AG09309 (cell line): ENCODE measurements at regions not wholly inside any gene's neighbourhood (a gene's known extent, or its start where the extent isn't known, plus 50 kb on each side); places are given as distances from the start of the nearest gene placed in this dataset.

ENCODE experiments used
- DNase-seq: peaks from one replicate; pipeline ENCODE4 v3.0.0-alpha.2; 2010; ENCODE audit warnings: low read depth
- H3K4me3 ChIP-seq: 2 replicates; pipeline ENCODE4 v1.5.1; 2011; ENCODE audit warnings: mild to moderate bottlenecking, low read depth, low read length, moderate library complexity; ENCODE audit not compliant: control insufficient read depth
- CTCF ChIP-seq: IDR thresholded peaks from 2 replicates; pipeline ENCODE4 v1.5.1; 2011; ENCODE audit warnings: mild to moderate bottlenecking, low read depth, low read length, inconsistent platforms; ENCODE audit not compliant: insufficient read depth, control insufficient read depth; ENCODE audit errors: missing control alignments

DNA sequence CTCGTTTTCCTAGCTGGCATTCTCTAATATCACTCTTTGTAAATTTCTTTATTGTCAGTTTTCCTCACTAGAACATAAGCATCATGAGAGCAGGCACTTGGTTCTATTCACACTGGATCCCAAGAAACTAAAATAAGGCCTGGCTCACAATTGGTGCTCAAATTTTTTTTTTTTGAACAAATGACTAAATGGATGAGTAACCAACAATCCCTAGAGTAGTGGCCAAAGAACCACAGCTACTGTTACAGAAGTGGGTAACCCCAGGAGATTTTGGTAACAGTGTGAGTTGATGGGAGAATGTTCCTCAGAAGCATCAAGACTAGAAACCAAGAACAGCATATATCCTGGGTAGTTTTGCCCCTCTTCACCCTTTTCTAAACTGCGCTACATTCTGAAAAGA is 572.6 kb downstream of the INSC start:
- DNase-seq: no peak
- H3K4me3 ChIP-seq: no peak overlapping the region
- TF ChIP-seq CTCF: no peak

DNA sequence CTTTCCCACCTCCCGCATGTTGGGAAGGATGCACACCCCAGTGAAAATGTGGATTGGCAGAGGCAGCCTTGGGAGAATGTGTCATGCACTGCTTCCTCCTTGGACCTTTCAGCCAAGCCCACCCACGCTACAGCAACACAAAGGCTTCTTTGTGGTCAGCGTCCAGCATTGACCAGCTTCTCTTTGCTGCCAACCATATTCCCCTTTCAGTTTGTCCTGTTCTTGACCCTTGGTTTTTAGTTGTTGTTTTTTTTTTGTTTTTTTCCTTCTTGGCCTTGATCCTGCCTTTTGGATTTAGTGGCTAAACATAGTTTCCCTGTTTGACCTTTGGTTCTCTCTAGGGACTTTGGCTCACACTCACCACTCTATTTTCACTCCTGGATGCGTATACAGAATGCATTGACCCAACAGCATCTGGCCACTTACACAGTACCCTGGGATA is 573.6 kb downstream of the INSC start:
- DNase-seq: no peak
- H3K4me3 ChIP-seq: no peak overlapping the region
- no peak for TF ChIP-seq CTCF

GRCh38 chr11:15690320-15690719 is 575.6 kb downstream of the INSC start:
- DNase-seq: no peak
- TF ChIP-seq CTCF: no peak
- no peak overlapping the region for H3K4me3 ChIP-seq

DNA sequence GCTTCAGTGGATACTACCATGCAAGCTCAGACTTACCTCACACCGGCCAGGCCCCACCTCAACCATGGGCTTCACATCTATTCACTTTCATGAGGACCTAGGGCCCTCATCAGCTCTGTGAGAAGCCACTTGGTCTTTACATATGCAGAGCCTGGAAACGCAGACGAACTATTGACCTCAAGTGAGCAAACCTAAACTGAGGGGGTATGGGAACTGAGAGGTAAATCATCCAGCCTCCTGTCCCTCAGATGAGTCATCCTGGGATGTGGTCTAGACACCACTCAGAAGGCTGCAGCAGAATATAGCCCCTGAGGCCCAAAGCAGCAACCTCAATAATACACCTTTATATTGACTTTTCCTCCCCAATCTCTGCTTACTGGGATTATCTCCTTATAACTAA is 578.0 kb downstream of the INSC start:
- no peak overlapping the region for H3K4me3 ChIP-seq
- TF ChIP-seq CTCF: no peak
- DNase-seq: no peak

GRCh38 chr11:15695096-15695721 is 580.5 kb downstream of the INSC start:
- no peak overlapping the region for H3K4me3 ChIP-seq
- no peak for DNase-seq
- no peak for TF ChIP-seq CTCF

DNA sequence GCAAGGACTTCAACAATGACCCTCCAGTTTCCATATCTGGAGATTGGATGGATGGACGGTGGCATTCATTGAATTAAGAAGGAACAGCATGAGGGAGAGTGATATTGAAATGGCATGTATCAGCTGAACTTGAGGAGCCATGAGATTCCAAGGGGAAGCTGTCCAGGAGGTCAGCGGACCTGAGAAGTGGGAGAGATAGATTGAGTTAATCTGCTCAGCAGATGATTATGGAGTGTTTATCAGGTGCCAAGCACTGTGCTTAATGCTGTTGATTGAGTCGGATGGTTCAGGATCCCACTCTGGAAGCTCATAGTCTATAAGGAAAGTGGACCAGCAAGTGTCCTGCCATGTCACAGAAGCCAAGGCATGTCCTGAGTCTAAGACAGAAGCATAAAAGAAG is 581.3 kb downstream of the INSC start:
- H3K4me3 ChIP-seq: no peak overlapping the region
- no peak for TF ChIP-seq CTCF
- no peak for DNase-seq

DNA sequence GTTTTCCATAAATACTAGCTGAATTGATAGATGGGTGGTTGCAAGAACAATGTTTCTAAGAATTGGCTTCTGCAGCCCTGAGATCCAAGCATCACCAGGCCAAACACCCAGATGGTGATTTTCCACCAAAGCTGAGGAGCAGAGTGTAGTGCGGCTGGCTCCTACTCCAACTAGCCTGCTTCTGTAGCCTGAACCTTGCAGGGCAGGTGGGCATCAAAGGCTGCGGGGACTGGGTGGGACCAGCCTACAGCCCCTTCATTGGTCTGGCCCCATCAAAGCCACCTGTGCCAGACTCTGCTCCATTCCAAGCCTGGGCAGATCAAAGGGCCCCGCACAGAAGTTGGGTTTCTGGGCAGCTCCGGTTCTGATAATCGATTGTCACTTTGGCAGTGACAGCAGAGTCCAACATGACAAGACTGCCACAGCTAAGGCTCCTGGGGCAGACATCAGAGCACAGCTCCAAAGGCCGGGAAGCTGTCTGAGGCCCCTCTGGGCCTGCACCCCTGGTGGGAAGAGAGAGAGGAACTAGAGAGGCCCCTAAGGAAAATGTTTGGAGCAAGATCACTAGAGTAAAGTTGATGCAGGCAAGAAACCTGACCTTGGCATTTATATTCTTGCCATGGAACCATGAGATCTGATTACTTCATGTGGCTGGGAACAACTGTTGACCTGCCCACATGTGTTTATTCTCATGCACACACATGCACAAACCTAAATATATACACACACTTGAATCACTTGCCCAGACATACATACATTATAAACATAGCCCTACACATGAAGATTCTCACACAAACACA is 582.9 kb downstream of the INSC start:
- DNase-seq: no peak
- H3K4me3 ChIP-seq: no peak overlapping the region
- TF ChIP-seq CTCF: no peak
